NB4 (cell line): ENCODE measurements at regions not wholly inside any gene's neighbourhood (a gene's known extent, or its start where the extent isn't known, plus 50 kb on each side); places are given as distances from the start of the nearest gene placed in this dataset.

Source experiments
- CTCF ChIP-seq: IDR thresholded peaks from one replicate; pipeline ENCODE4 v1.5.1; 2012; ENCODE audit warnings: low read depth, low read length
- MAX ChIP-seq: IDR thresholded peaks from 2 replicates; pipeline ENCODE4 v1.6.1; 2011; ENCODE audit warnings: low read depth, low read length
- MYC ChIP-seq: IDR thresholded peaks from 2 replicates; pipeline ENCODE4 v1.6.1; 2011; ENCODE audit warnings: low read depth, low read length
- POLR2A ChIP-seq: IDR thresholded peaks from 2 replicates; pipeline ENCODE4 v1.6.1; 2011; ENCODE audit warnings: mild to moderate bottlenecking; ENCODE audit not compliant: insufficient read length; ENCODE audit errors: extremely low read depth

GRCh38 chr15:39149636-39150150 is 431.2 kb upstream of the THBS1 start:
- TF ChIP-seq MYC (no peak), POLR2A (no peak), CTCF (no peak), MAX (no peak)
